ENCODE measurements at regions not wholly inside any gene's neighbourhood (a gene's known extent, or its start where the extent isn't known, plus 50 kb on each side); places are given as distances from the start of the nearest gene placed in this dataset.

- Histone ChIP-seq H3K4me3 (no peak overlapping the region), H3K4me1 (no peaks in the 10 kb centered on the region), H3K27ac (peak overlapping the region; percentile 41 to 47), H3K36me3 (no peaks in the 10 kb centered on the region), H3K9me3 (no peaks in the 10 kb centered on the region), H3K27me3 (no peaks in the 10 kb centered on the region)
- DNase-seq, result peak; percentile 57 to 66
- no peak for TF ChIP-seq POLR2A (IDR thresholded peaks at IDR 0.05)
- TF ChIP-seq CTCF (IDR thresholded peaks at IDR 0.05), result no peak
- intact Hi-C loops (cut with DNase I; ENCODE audit: low total_unique reads), result no loop called here
Measured at GRCh38 chr2:8229546-8229986, 452.3 kb upstream of the ID2 start.

GRCh38 chr2:8230466-8230865, 451.4 kb upstream of the ID2 start:
- no peaks in the 10 kb centered on the region for H3K4me1 ChIP-seq
- intact Hi-C loops (cut with DNase I; ENCODE audit: low total_unique reads), result no loop called here
- no peaks in the 10 kb centered on the region for H3K9me3 ChIP-seq
- no peaks in the 10 kb centered on the region for H3K36me3 ChIP-seq
- no peak overlapping the region for H3K27ac ChIP-seq
- TF ChIP-seq CTCF (IDR thresholded peaks at IDR 0.05) (no peak), POLR2A (IDR thresholded peaks at IDR 0.05) (no peak)
- H3K27me3 ChIP-seq, result no peaks in the 10 kb centered on the region
- DNase-seq, result no peak
- H3K4me3 ChIP-seq, result no peak overlapping the region

GRCh38 chr2:8231902-8232301, 450.0 kb upstream of the ID2 start:
- Histone ChIP-seq H3K9me3 (no peaks in the 10 kb centered on the region), H3K36me3 (no peaks in the 10 kb centered on the region), H3K4me1 (no peaks in the 10 kb centered on the region), H3K27ac (no peak overlapping the region), H3K4me3 (no peak overlapping the region), H3K27me3 (no peaks in the 10 kb centered on the region)
- intact Hi-C loops (cut with DNase I; ENCODE audit: low total_unique reads), result no loop called here
- no peak for TF ChIP-seq CTCF (IDR thresholded peaks at IDR 0.05)
- no peak for TF ChIP-seq POLR2A (IDR thresholded peaks at IDR 0.05)
- DNase-seq, result no peak

- DNase-seq, result no peak
- Histone ChIP-seq H3K9me3 (no peaks in the 10 kb centered on the region), H3K4me3 (no peak overlapping the region), H3K27me3 (no peaks in the 10 kb centered on the region), H3K4me1 (no peaks in the 10 kb centered on the region), H3K27ac (no peak overlapping the region), H3K36me3 (no peaks in the 10 kb centered on the region)
- TF ChIP-seq POLR2A (IDR thresholded peaks at IDR 0.05), result no peak
- no peak for TF ChIP-seq CTCF (IDR thresholded peaks at IDR 0.05)
- intact Hi-C loops (cut with DNase I; ENCODE audit: low total_unique reads), result no loop called here
Measured at GRCh38 chr2:8232871-8233270, 449.0 kb upstream of the ID2 start.

- Histone ChIP-seq H3K27ac (no peak overlapping the region), H3K27me3 (no peaks in the 10 kb centered on the region), H3K4me1 (no peaks in the 10 kb centered on the region), H3K36me3 (no peaks in the 10 kb centered on the region), H3K9me3 (no peaks in the 10 kb centered on the region), H3K4me3 (no peak overlapping the region)
- no peak for DNase-seq
- TF ChIP-seq POLR2A (IDR thresholded peaks at IDR 0.05) (no peak), CTCF (IDR thresholded peaks at IDR 0.05) (no peak)
- intact Hi-C loops (cut with DNase I; ENCODE audit: low total_unique reads), result no loop called here
Measured at GRCh38 chr2:8234253-8234652, 447.6 kb upstream of the ID2 start.
